PC-9 (cell line): ENCODE measurements at regions not wholly inside any gene's neighbourhood (a gene's known extent, or its start where the extent isn't known, plus 50 kb on each side); places are given as distances from the start of the nearest gene placed in this dataset.
"Not testable (repeated sequence)": the region's sequence is repeated elsewhere in the genome, so short reads cannot be mapped to it uniquely, and the experiment has no call there.

Experiments
- BruUV-seq: library from RNA; stranded (reverse); fragments of 400-500 nt; replicated peaks from 2 replicates; lab custom pipeline; 2021; lab: Mats Ljungman, UMichigan
- CTCF ChIA-PET: fragments of 300-600 bp; sonication (Branson Sonifier 250); formaldehyde crosslinking; loops from one replicate; lab custom pipeline; 2022; ENCODE audit warnings: antibody characterized with exemption; lab: Charles Lee
- POLR2A ChIA-PET: fragments of 300-600 bp; sonication (Branson Sonifier 250); formaldehyde crosslinking; loops from one replicate; lab custom pipeline; 2022; ENCODE audit warnings: antibody characterized with exemption; ENCODE audit not compliant: unreplicated experiment; lab: Charles Lee
- DNase-seq, 2 experiments: peaks; one replicate each; pipeline versions ENCODE4 v3.0.0 to v3.0.0-alpha.2; 2015 to 2022; ENCODE audit warnings: mixed read lengths in 1 of 2
- H2AFZ ChIP-seq: fragments of 200-600 bp; sonication (generic); 2 replicates; pipeline ENCODE4 v1.8.1; 2017; ENCODE audit warnings: antibody characterized with exemption
- H3F3A ChIP-seq: fragments of 200-600 bp; sonication (generic); 2 replicates; pipeline ENCODE4 v1.8.1; 2017; ENCODE audit warnings: antibody characterized with exemption, mild to moderate bottlenecking, low read depth; ENCODE audit not compliant: insufficient read depth
- H3K27ac ChIP-seq: fragments of 200-600 bp; sonication (generic); 2 replicates; pipeline ENCODE4 v1.6.1; 2016; ENCODE audit warnings: mixed run types
- H3K27me3 ChIP-seq: fragments of 200-600 bp; sonication (generic); 2 replicates; pipeline ENCODE4 v1.6.1; 2016; ENCODE audit warnings: low read depth, mixed run types; ENCODE audit not compliant: insufficient read depth
- H3K36me3 ChIP-seq: fragments of 200-600 bp; sonication (generic); 2 replicates; pipeline ENCODE4 v1.6.1; 2016; ENCODE audit warnings: low read depth, mixed run types
- H3K4me1 ChIP-seq: fragments of 200-600 bp; sonication (generic); replicated peaks from 2 replicates; pipeline ENCODE4 v1.6.1; 2016; ENCODE audit warnings: mixed run types; ENCODE audit not compliant: insufficient read depth
- H3K4me2 ChIP-seq: fragments of 200-600 bp; sonication (generic); 2 replicates; pipeline ENCODE4 v1.6.1; 2017; ENCODE audit warnings: mixed run types
- H3K4me3 ChIP-seq: fragments of 200-600 bp; sonication (generic); 2 replicates; pipeline ENCODE4 v1.6.1; 2016; ENCODE audit warnings: mixed run types
- H3K79me2 ChIP-seq: fragments of 200-600 bp; sonication (generic); 2 replicates; pipeline ENCODE4 v1.6.1; 2017; ENCODE audit warnings: low read depth, mixed run types
- H3K9me2 ChIP-seq: fragments of 200-600 bp; sonication (generic); 2 replicates; pipeline ENCODE4 v1.8.1; 2017; ENCODE audit warnings: mild to moderate bottlenecking; ENCODE audit not compliant: insufficient read depth
- H3K9me3 ChIP-seq: fragments of 200-600 bp; sonication (generic); 2 replicates; pipeline ENCODE4 v1.8.1; 2016; ENCODE audit warnings: low read depth; ENCODE audit not compliant: insufficient read depth
- H4K20me1 ChIP-seq: fragments of 200-600 bp; sonication (generic); 2 replicates; pipeline ENCODE4 v1.8.1; 2017; ENCODE audit not compliant: insufficient read depth
- EZH2 ChIP-seq: fragments of 200-600 bp; sonication (generic); IDR thresholded peaks from 2 replicates; pipeline ENCODE4 v1.8.0; 2017; ENCODE audit warnings: antibody characterized with exemption, low read depth
- intact Hi-C: fragments of 100-400 bp; cut with micrococcal nuclease; formaldehyde crosslinking; loops from one replicate; pipeline ENCODE4 v1.10.0; 2022; ENCODE audit not compliant: unreplicated experiment
- TF ChIP-seq, protein P1 (sequence below): fragments of 200-600 bp; sonication (generic); conservative IDR thresholded peaks from 2 replicates; pipeline ENCODE4 v1.6.1; 2017; ENCODE audit warnings: mixed run types, antibody characterized with exemption, mild to moderate bottlenecking, moderate library complexity

- no peaks in the 10 kb centered on the region for H3K9me2 ChIP-seq
- ChIA-PET POLR2A (no interaction called here), CTCF (no interaction called here)
- H3K27ac ChIP-seq = no peak overlapping the region
- no peaks in the 10 kb centered on the region for H3K9me3 ChIP-seq
- no peak overlapping the region for H2AFZ ChIP-seq
- no TSS peak for BruUV-seq
- no peaks in the 10 kb centered on the region for H3K27me3 ChIP-seq
- TF ChIP-seq, protein P1, sequence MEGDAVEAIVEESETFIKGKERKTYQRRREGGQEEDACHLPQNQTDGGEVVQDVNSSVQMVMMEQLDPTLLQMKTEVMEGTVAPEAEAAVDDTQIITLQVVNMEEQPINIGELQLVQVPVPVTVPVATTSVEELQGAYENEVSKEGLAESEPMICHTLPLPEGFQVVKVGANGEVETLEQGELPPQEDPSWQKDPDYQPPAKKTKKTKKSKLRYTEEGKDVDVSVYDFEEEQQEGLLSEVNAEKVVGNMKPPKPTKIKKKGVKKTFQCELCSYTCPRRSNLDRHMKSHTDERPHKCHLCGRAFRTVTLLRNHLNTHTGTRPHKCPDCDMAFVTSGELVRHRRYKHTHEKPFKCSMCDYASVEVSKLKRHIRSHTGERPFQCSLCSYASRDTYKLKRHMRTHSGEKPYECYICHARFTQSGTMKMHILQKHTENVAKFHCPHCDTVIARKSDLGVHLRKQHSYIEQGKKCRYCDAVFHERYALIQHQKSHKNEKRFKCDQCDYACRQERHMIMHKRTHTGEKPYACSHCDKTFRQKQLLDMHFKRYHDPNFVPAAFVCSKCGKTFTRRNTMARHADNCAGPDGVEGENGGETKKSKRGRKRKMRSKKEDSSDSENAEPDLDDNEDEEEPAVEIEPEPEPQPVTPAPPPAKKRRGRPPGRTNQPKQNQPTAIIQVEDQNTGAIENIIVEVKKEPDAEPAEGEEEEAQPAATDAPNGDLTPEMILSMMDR = no peak
- no peak for TF ChIP-seq EZH2
- no peaks in the 10 kb centered on the region for H3K36me3 ChIP-seq
- no peak overlapping the region for H3K4me3 ChIP-seq
- H3K79me2 ChIP-seq = no peaks in the 10 kb centered on the region
- H3K4me1 ChIP-seq = no peaks in the 10 kb centered on the region
- H4K20me1 ChIP-seq = no peaks in the 10 kb centered on the region
- H3K4me2 ChIP-seq = no peak overlapping the region
- intact Hi-C loops = no loop called here
- no peak for DNase-seq
- H3F3A ChIP-seq = no peaks in the 10 kb centered on the region
Measured at GRCh38 chr10:30744106-30744505, 114.6 kb upstream of the LYZL2 start.

DNA sequence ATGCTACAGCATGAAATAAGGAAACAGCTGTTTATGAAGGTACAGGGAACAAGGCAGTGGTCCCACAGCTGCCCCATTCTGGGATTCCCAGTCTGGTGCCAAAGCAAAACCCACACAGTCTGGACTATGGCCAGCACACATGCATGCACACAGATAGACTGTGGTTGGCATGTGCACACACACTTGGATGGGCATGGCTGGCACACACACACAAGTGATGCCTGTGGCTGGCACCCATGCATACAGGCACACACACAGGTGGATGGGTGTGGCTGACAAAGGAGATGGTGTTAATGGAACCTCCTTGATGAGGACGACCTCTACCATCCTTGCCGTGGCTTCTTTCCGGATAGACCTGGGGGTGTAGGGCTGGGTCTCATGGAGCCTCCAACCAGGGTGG lies 114.0 kb upstream of the LYZL2 start:
- H3K27ac ChIP-seq = no peak overlapping the region
- no peak overlapping the region for H3K4me2 ChIP-seq
- no peak overlapping the region for H2AFZ ChIP-seq
- intact Hi-C loops = no loop called here
- no peaks in the 10 kb centered on the region for H3K9me2 ChIP-seq
- no peaks in the 10 kb centered on the region for H3K36me3 ChIP-seq
- TF ChIP-seq, protein P1 = no peak
- DNase-seq = no peak
- no TSS peak for BruUV-seq
- H3K27me3 ChIP-seq = no peaks in the 10 kb centered on the region
- H3F3A ChIP-seq = no peaks in the 10 kb centered on the region
- no peaks in the 10 kb centered on the region for H3K9me3 ChIP-seq
- no peak overlapping the region for H3K4me3 ChIP-seq
- H3K79me2 ChIP-seq = no peaks in the 10 kb centered on the region
- POLR2A ChIA-PET = no interaction called here
- no peaks in the 10 kb centered on the region for H3K4me1 ChIP-seq
- CTCF ChIA-PET = no interaction called here
- H4K20me1 ChIP-seq = no peaks in the 10 kb centered on the region

DNA sequence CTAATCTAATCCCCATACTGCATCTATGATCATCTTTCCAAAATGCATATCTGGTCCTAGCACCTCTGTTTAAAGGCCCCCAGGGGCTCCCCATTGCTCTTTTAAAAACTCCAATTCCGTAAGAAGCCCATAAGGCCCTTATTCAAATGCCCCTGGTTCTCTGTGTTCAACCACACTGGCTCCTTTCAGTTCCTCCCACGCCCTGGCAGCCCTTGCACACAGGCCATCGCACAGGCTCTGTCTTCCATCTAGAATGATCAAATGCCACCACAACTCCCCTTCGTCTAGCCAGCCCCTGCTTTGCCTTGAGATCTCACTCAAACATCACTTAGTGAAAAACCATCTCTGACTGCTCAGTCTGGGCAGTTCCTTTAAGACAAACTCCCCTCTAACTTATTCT lies 112.9 kb upstream of the LYZL2 start:
- DNase-seq = no peak
- POLR2A ChIA-PET = no interaction called here
- no peak for TF ChIP-seq EZH2
- BruUV-seq = no TSS peak
- H3K27me3 ChIP-seq = no peaks in the 10 kb centered on the region
- no peaks in the 10 kb centered on the region for H3K36me3 ChIP-seq
- H3K9me3 ChIP-seq = no peaks in the 10 kb centered on the region
- H3K27ac ChIP-seq = no peak overlapping the region
- H4K20me1 ChIP-seq = no peaks in the 10 kb centered on the region
- intact Hi-C loops = no loop called here
- no peaks in the 10 kb centered on the region for H3K4me1 ChIP-seq
- H3K9me2 ChIP-seq = no peaks in the 10 kb centered on the region
- no peak overlapping the region for H3K4me3 ChIP-seq
- H3F3A ChIP-seq = no peaks in the 10 kb centered on the region
- no peak overlapping the region for H3K4me2 ChIP-seq
- H3K79me2 ChIP-seq = no peaks in the 10 kb centered on the region
- no peak overlapping the region for H2AFZ ChIP-seq
- CTCF ChIA-PET = no interaction called here

GRCh38 chr10:30740774-30741173 lies 111.2 kb upstream of the LYZL2 start:
- POLR2A ChIA-PET = interaction anchor here (0.5 kb wide), 1 partner anchor 1205 kb away, joined by 4 read pairs; no protein-coding TSS in a partner anchor
- H3K9me2 ChIP-seq, DNase-seq, H3K4me1 ChIP-seq, BruUV-seq, H2AFZ ChIP-seq, CTCF ChIA-PET, H4K20me1 ChIP-seq, H3K9me3 ChIP-seq, H3K4me3 ChIP-seq, H3K4me2 ChIP-seq, H3K27ac ChIP-seq, H3K27me3 ChIP-seq, intact Hi-C loops, H3K36me3 ChIP-seq, H3K79me2 ChIP-seq, H3F3A ChIP-seq: not testable (repeated sequence)
